ENCODE measurements at regions not wholly inside any gene's neighbourhood (a gene's known extent, or its start where the extent isn't known, plus 50 kb on each side); places are given as distances from the start of the nearest gene placed in this dataset.
A peak's percentile ranks its signal among the peaks of the same experiment; 100 is the strongest.

DNA sequence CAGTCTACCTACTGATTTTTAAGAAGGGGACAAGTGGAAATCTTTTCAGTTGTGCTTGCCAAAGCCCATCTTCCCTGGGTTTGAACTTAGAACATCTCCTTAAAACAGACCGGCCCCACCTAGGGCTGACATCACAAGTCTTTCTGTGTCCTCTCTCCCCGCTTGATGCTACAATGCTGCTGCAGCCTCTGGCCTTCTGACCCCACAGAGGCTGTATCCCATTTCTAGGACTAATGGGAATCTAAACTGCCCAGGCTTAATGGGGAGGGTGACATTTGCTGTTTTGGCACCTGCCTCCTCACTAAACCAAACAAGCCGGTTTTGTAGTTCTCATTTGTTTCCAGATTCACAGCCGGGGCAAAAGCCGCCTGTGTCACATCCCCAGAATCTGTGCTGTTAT lies 121.3 kb upstream of the CADM1 start:
- TF ChIP-seq, protein P1, sequence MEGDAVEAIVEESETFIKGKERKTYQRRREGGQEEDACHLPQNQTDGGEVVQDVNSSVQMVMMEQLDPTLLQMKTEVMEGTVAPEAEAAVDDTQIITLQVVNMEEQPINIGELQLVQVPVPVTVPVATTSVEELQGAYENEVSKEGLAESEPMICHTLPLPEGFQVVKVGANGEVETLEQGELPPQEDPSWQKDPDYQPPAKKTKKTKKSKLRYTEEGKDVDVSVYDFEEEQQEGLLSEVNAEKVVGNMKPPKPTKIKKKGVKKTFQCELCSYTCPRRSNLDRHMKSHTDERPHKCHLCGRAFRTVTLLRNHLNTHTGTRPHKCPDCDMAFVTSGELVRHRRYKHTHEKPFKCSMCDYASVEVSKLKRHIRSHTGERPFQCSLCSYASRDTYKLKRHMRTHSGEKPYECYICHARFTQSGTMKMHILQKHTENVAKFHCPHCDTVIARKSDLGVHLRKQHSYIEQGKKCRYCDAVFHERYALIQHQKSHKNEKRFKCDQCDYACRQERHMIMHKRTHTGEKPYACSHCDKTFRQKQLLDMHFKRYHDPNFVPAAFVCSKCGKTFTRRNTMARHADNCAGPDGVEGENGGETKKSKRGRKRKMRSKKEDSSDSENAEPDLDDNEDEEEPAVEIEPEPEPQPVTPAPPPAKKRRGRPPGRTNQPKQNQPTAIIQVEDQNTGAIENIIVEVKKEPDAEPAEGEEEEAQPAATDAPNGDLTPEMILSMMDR (IDR thresholded peaks at IDR 0.05): no peak
- TF ChIP-seq POLR2AphosphoS5 (IDR thresholded peaks at IDR 0.05) (peak; percentile 17), POLR2A (IDR thresholded peaks at IDR 0.05) (no peak)
- DNase-seq (ENCODE audit: low spot score): no peak
- no peak overlapping the region for H3K4me3 ChIP-seq
- H3K27ac ChIP-seq: no peak overlapping the region
- no peaks in the 10 kb centered on the region for H3K36me3 ChIP-seq
- H3K4me1 ChIP-seq (replicated peaks): no peaks in the 10 kb centered on the region
- H3K9me3 ChIP-seq: no peaks in the 10 kb centered on the region
- intact Hi-C loops (cut with DNase I): no loop called here
- no peaks in the 10 kb centered on the region for H3K27me3 ChIP-seq (replicated peaks; ENCODE audit: insufficient read depth)
- WGBS: 60% methylated on average over 5 of the region's 5 CpGs

DNA sequence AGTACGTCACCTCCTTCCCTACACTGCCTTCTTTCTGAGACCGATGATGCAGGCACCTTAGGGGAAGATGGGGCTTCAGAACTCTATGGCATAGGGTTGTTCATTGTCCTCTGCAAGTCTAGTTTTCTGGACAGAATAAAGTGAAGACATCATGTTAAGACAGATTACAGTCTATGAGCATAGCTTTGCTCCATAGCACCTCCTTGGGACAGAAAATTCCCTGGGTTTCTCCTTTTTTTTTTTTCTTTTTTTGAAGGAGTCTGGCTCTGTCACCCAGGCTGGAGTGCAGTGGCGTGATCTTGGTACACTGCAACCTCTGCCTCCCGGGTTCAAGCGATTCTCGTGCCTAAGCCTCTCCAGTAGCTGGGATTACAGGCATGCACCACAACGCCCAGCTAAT lies 119.8 kb upstream of the CADM1 start:
- no peaks in the 10 kb centered on the region for H3K27me3 ChIP-seq (replicated peaks; ENCODE audit: insufficient read depth)
- H3K4me3 ChIP-seq: no peak overlapping the region
- intact Hi-C loops (cut with DNase I): no loop called here
- H3K4me1 ChIP-seq (replicated peaks): no peaks in the 10 kb centered on the region
- no peak overlapping the region for H3K27ac ChIP-seq
- TF ChIP-seq POLR2AphosphoS5 (IDR thresholded peaks at IDR 0.05) (no peak), POLR2A (IDR thresholded peaks at IDR 0.05) (no peak)
- TF ChIP-seq, protein P1 (IDR thresholded peaks at IDR 0.05): no peak
- no peaks in the 10 kb centered on the region for H3K36me3 ChIP-seq
- no peak for DNase-seq (ENCODE audit: low spot score)
- H3K9me3 ChIP-seq: no peaks in the 10 kb centered on the region
- WGBS: 95% methylated on average over 7 of the region's 7 CpGs

DNA sequence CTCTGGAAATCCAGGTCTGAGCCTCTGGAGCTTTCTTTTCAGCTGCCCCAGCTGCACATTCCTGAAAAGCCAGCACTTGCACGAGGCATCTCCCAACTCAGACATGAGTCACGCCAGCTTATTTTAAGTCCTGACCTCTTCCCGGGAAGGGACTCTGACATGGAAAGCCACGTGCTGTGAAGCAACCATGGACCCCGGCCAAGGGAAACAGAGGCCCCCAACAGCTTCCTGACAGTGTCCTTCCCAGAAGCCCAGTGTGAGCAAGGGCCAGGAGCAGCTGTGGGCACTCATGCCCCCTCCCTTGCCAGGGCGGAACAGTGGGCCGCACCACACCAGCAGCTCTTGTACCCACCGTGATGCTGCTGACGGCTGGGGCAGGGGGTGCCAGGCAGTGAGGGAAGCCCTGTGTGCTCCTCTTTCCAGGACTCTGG lies 118.8 kb upstream of the CADM1 start:
- Histone ChIP-seq H3K9me3 (no peaks in the 10 kb centered on the region), H3K4me3 (no peak overlapping the region), H3K27me3 (replicated peaks; ENCODE audit: insufficient read depth) (no peaks in the 10 kb centered on the region), H3K4me1 (replicated peaks) (no peaks in the 10 kb centered on the region), H3K36me3 (no peaks in the 10 kb centered on the region), H3K27ac (no peak overlapping the region)
- TF ChIP-seq POLR2A (IDR thresholded peaks at IDR 0.05) (no peak), POLR2AphosphoS5 (IDR thresholded peaks at IDR 0.05) (peak; percentile 70)
- WGBS: 41% methylated on average over 9 of the region's 9 CpGs
- DNase-seq (ENCODE audit: low spot score): peak; percentile 11
- intact Hi-C loops (cut with DNase I): no loop called here

DNA sequence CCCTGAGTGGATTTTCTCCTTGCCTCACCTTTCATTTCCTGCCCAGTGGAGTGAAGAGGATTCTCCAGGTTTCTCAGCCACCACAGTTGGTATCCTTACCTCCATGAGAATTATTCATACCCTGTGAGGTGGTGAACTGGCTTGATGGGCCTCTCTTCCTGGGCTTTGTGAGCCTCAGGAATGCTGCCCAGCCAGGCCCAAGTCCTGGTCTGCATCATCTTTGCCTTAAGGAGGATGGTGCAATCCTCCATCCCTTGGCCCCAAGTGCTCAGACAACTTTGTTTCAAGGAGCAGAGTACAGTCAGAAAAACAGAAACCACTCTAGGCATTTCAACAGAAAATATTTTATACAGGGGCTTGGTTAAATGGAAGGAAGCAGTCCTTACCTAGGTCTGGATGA lies 114.2 kb upstream of the CADM1 start:
- Histone ChIP-seq H3K4me3 (no peak overlapping the region), H3K4me1 (replicated peaks) (no peaks in the 10 kb centered on the region), H3K9me3 (no peaks in the 10 kb centered on the region), H3K36me3 (no peaks in the 10 kb centered on the region), H3K27ac (no peak overlapping the region), H3K27me3 (replicated peaks; ENCODE audit: insufficient read depth) (no peaks in the 10 kb centered on the region)
- intact Hi-C loops (cut with DNase I): no loop called here
- TF ChIP-seq POLR2AphosphoS5 (IDR thresholded peaks at IDR 0.05): no peak
- no peak for DNase-seq (ENCODE audit: low spot score)

DNA sequence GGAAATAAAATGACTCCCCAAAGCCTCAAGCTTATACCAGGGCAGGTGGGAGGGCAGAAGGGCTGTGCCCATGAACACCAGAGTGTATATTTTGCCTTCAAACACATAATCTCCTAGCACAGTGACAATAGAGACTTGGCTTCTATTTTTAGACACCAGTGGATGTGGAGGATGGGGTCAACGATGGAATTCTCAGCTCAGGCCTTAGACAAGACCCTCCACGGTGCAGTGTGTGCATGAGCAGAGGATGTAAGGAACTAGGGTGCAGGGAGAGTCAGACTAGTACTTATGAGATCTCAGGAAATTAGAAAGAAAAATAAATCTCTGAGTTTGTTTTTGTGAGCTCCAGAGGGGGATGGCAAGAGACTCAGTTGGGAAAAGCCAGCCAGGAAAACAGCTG lies 113.6 kb upstream of the CADM1 start:
- Histone ChIP-seq H3K27ac (no peak overlapping the region), H3K4me1 (replicated peaks) (no peaks in the 10 kb centered on the region), H3K27me3 (replicated peaks; ENCODE audit: insufficient read depth) (no peaks in the 10 kb centered on the region), H3K9me3 (no peaks in the 10 kb centered on the region), H3K4me3 (no peak overlapping the region), H3K36me3 (no peaks in the 10 kb centered on the region)
- no peak for DNase-seq (ENCODE audit: low spot score)
- intact Hi-C loops (cut with DNase I): no loop called here
- no peak for TF ChIP-seq POLR2A (IDR thresholded peaks at IDR 0.05)
- TF ChIP-seq, protein P1 (IDR thresholded peaks at IDR 0.05): no peak
- TF ChIP-seq POLR2AphosphoS5 (IDR thresholded peaks at IDR 0.05): no peak
- WGBS: 66% methylated on average over 2 of the region's 2 CpGs

DNA sequence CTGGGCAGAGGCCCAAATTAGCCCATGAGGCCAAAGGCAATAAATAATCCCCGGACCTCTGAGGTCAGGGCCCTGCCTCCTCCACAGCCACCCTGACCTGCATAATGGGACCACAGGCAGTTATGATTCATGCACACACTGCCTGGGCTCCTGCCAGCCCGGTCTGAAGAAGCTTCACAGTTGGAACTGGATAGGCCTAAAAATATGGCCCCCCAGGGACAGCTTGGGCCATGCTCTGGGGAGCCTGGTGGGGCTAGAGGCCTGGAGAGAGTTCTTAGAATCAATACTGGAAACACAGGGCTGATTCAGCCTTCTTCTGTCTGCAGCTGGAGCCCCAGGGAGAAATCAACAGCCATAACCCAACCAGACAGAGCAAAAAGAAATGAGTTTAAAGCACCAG lies 112.8 kb upstream of the CADM1 start:
- no peak for DNase-seq (ENCODE audit: low spot score)
- TF ChIP-seq, protein P1 (IDR thresholded peaks at IDR 0.05): no peak
- H3K4me3 ChIP-seq: no peak overlapping the region
- no peaks in the 10 kb centered on the region for H3K9me3 ChIP-seq
- no peaks in the 10 kb centered on the region for H3K4me1 ChIP-seq (replicated peaks)
- no peaks in the 10 kb centered on the region for H3K27me3 ChIP-seq (replicated peaks; ENCODE audit: insufficient read depth)
- no peak overlapping the region for H3K27ac ChIP-seq
- 58% methylated on average over 2 of the region's 2 CpGs for WGBS
- intact Hi-C loops (cut with DNase I): no loop called here
- H3K36me3 ChIP-seq: no peaks in the 10 kb centered on the region

Measured in prostate gland (tissue), 2 donors.